CD4-positive, alpha-beta T cell treated with Interleukin-17A for 4 hours (primary cell): ENCODE measurements at regions not wholly inside any gene's neighbourhood (a gene's known extent, or its start where the extent isn't known, plus 50 kb on each side); places are given as distances from the start of the nearest gene placed in this dataset.
"Not testable (repeated sequence)": the region's sequence is repeated elsewhere in the genome, so short reads cannot be mapped to it uniquely, and the experiment has no call there.

Experiments
- DNase-seq: peaks from one replicate; pipeline ENCODE4 v3.0.0-alpha.2; 2020; ENCODE audit warnings: mixed read lengths

DNA sequence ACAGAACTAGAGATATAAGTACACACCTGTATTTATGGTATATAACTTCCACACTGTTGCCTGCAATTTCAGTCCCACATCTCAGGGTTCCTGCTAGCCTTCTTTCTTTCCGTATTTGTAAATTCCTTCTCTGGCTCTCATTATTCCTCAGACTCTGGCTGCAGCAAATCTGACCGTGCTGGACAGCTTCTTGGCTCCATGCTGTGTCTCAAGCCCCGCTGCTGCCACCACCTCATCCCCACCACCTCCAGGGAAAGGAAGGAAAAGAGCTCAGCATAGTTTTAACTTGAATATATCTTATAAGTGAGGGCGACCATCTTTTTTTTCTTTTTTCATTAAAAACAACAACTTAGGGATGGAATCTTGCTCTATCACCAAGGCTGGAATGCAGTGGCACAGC, 155.6 kb upstream of the CXCL13 start:
- no peak for DNase-seq

DNA sequence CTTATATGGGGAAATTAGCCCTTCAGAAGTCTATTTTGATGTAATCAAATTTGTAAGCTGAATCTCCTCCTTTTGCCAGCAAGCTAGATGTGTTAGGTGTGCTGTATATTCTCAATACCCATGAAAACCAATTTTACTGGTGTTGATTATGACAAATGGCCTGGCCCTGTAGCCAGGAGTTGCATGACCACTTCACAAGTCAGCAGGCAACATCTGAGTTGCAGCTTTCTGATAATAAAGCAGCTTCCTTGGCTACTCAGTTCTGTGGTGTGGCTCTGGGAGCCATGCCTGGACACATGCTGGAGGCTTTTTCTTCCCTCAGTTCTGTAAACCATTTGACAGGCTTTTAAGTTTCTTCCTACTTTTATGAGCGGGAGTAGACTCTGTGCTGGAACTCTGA, 154.1 kb upstream of the CXCL13 start:
- DNase-seq, result no peak

DNA sequence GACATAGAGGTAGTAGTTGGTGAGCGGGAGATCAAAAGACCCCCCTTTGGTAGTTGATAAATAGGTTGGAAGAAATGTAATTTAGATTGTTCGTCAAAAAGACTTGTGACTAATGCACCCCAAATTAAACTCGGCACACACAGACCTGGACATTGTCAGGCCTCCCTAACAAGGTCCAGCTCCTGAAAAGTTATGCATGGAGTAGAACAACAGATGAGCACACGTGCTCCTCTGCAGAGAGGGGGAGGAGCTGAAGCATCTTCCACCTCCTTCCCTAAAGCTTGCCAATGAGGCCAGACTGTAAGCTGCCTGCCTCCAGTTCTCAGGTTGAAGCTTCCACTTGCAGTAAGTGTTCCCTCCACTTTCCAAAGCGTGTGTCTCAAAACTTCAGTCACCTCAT, 153.5 kb upstream of the CXCL13 start:
- DNase-seq, result not testable (repeated sequence)

- DNase-seq, result no peak
These were observed 151.7 kb upstream of the CXCL13 start for GRCh38 chr4:77453911-77454310.

DNA sequence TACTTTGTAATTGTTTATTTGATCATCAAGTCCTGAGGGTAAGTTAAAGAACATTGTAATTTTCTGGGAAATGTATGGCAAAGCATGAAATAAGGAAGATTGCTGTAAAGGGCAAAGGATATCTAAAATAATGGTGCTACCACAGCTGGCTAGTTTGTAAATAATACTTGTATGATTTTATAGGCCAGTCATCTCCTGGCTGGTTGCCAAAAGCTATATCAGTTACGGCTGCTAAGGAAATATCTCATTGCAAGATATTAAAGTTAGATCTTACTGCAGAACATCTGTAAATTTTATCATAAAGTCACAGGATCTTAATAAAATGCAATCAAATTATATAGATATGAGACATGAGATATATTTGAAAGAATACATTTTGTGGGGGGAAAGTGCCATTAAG, 150.8 kb upstream of the CXCL13 start:
- DNase-seq, result no peak

GRCh38 chr4:77464100-77464499, 141.5 kb upstream of the CXCL13 start:
- not testable (repeated sequence) for DNase-seq

DNA sequence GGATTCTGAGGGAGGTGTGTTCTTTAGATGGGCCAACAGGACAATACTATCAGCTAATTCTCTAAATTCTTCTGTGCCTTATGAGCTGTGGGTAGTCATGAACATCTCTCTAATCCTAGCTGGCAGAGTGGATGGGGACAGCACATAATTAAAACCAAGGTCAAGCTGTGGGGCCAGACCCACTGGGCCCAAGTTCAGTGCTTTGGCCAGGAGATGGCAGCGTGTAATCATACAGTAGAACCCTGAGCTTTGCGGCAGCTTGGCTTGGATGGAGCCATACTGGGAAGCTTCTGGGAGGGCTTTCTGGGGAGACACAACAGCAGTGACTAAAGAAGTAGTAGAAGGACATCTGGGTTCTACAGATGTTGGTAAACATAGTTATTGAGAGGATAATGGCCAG, 140.3 kb upstream of the CXCL13 start:
- no peak for DNase-seq

GRCh38 chr4:77466430-77466829, 139.2 kb upstream of the CXCL13 start:
- no peak for DNase-seq

DNA sequence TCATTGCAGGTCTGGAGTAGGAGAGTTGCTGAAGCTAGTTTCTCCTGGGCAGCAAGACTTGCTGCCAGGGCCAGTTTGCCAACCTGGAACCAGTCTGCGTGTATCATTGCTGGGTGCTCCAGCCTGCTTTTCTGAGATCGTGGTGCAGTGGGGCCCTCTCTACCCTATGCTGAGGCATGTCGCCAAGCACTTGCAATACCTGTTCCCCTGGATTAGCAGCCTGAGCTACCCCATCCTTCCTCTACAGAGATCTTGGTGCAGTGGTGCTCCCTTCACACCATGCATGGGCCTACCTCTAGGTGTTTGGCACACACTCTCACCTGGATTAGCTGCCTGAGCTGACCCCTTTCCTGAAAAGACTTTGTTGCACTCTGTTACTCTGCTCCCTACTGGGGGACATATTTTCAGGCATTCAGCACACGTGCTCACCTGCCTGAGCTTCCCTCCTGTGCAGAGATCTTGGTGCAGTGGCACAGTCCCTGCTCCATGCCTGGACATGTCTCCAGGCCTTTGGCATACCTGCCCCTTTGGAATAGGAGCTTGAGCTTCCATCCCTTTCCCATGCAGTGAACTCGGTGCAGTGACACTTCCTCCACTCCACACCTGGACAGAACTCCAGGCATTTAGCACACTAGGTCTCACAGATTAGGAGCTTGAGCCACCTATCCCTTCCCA, 133.7 kb upstream of the CXCL13 start:
- no peak for DNase-seq

DNA sequence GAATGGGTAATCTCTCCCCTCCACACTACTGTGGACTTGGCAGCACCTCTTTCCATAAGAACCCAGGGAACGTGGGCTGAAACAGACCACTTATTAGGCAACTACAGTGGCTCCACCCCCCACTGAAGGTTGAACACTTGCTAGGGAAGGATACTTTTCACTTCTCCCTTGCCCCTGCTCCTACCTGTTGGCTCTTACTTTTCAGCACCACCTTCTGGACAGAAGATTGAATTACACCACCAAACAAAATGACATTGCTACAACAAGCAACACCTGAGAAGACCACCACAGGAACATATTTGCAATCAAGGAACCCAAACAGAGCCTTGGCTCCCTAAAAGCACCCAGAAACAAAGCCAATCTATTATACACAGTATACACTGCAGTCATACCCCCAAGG, 132.1 kb upstream of the CXCL13 start:
- no peak for DNase-seq

GRCh38 chr4:77481856-77482255, 123.8 kb upstream of the CXCL13 start:
- DNase-seq, result no peak

DNA sequence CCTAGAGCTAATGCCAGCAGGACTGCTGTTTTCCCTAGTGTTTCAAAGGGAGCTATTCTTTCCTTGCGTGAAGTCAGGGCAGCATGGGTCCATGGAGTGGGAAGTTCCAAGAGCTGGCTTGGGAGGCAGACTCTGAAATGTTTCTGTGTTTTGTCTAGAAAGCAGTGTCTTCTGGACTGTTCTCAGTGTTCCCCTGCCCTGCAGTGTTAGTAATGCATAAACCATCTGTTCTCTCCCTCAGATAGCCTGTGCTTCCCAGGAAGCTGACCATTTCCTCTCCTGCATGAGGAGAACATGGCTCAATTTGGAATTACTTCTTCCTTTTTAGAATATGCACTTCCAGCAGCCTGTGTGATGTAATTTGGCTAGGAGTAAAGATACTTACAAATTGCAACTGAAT, 116.7 kb upstream of the CXCL13 start:
- no peak for DNase-seq

- no peak for DNase-seq
These were observed 112.4 kb upstream of the CXCL13 start for GRCh38 chr4:77493120-77493752.

DNA sequence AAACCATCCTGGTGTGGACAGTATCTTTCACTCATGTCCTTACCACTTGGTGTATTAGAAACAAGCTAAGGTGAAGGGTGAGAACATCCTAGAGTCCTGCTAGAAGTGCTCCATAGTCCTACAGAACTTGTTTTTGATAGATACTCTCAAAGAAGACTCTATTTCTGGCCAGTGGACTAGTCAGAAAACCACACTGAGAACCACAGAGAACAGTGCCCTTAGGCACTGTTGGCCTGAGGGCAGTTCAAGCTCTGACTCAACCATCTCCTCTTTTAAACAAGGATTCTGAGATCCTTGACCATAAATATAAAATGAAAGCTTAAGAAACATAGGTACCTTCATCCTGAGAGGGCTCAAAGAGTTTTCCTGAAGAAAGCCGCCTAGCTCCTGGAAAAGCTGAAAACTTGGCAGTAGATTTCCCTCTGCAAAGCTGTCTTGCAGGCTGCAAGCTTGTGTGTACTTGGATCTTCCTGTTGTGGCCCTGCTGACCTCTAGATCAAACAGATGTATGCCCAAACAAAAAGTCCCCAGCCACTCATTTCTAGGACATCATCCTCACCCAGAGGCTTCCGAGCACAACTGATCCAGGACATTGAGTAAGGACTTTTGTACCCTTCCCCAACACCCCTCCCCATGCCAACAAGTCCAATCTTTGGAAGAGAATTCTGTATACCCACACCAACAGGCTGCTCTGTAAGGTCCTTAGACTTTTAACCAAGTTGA, 111.6 kb upstream of the CXCL13 start:
- DNase-seq, result no peak

DNA sequence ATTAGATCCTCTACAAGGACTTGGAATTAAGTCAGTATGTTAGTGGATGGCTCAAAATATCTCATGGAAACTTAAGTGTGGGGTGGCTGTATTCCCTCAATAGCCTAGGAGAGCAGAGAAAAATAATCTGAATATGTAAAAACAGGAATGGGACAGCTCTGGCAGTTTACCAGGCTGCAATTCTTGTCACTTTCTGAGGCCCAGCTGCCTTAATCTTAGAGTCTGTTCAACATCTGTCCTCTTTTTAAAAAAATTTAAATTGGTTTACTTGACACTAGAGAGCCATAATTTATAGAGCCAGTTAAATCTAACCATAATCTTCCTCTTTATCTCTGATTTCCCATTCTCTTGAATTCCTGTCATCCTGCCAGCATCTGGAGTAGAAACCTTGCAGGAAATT, 109.2 kb upstream of the CXCL13 start:
- DNase-seq, result no peak

GRCh38 chr4:77500801-77501200, 104.8 kb upstream of the CXCL13 start:
- DNase-seq, result no peak

DNA sequence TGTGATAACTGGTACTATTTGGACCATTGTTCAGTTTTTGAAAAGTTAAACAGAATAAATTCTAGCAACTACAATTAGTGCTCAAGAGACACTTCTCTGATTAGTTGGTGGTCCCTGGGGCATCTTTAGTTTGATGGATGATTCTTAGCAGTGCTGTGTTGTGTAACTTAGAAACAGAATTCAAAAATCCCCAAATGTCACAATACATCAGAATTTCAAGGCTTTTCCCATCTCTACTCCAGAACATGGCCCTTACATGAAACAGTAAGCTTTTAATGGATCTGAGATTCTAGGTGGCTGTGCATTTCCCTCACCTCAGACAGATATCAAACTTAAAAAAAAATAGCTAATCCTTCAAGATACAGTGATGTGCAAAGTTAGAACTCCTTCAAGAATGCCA, 104.4 kb upstream of the CXCL13 start:
- no peak for DNase-seq

DNA sequence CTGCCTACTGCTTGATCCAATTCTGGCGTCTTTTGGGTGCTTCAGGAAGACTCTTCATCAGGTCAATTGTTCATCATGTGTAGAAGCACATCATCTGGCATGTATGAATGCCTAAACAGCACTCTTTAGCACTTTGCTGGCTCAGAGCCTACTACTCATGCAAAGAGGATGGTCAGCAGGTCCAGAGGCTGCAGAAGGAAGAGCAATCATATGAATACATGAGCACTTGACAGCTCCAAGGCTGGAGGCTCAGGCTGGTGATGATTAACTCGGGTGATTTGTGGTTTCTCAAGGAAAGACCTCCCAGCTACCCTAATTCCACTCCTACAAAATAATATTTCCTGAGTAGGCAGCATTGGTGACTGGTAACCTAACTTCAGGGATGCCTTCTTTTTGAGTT, 103.8 kb upstream of the CXCL13 start:
- no peak for DNase-seq

DNA sequence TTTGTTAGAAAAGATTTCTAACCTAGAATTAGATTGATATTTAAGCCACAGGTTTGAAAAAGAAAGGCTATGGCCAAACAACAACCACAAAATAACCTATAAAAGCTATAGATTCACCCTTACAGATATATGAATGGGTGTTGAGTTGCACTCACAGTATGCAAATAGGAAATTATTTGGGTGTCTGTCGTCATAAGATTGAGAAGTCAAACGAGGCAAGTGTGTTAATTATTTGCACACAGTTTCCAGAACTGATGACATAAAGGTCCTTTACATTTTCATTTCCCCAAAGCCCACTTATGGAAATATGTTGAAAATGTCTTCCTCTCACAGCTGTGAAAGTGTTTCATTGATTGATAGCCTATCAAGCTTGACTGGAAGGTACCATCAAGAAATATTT, 101.2 kb upstream of the CXCL13 start:
- DNase-seq, result no peak

DNA sequence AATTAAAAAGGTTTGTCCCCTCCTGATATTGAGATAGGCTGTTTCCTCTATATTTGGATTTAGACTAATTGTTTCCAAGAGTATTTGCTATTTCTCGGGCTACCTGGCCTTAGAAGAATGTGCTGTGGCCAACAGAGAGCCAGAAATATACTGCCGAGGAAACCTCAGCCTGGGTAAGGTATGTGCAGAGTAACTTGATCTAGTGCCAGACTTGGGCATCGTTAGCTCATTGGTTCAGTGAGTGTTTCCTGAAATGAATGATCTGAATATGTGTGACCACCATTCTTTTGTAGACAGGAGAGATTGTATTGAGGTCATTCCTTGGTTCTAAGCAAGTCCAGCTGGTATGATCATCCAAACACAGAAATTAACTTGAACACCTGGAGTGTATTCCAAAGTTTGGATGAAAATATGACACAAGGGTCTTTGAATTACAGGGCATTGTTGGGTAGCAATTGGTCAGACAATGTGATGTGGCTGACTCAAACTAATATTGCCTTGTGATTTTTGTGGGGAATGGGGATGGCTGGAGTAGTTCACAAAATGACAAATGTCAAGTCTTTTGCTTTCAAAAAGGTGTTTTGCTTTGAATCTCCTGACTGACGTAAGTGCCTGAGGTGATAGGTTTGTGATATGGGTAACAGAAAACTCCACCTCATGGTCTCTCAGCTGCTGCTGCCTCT, 100.2 kb upstream of the CXCL13 start:
- no peak for DNase-seq

GRCh38 chr4:77505958-77506319, 99.7 kb upstream of the CXCL13 start:
- no peak for DNase-seq

DNA sequence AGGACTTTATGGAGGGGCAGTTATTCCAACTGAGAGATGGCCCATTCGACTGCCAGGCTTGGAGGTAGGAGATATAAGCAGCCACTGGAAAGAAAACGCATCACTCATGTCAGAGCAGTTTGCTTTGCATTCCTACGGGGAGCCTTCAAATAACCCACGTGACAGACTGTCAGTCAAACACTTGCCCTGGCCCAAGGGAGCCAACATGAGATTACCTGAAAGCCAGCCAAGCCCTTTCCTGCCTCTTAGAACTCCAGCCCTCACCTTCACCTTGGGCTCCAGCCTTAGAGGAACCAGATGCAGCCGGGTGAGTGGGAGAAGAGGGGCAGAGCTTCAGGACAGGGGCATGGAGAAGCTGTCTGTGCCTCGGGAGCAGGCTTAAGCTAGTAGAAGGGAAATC, 95.3 kb upstream of the CXCL13 start:
- DNase-seq, result no peak

- no peak for DNase-seq
These were observed 80.1 kb upstream of the CXCL13 start for GRCh38 chr4:77525538-77525937.

DNA sequence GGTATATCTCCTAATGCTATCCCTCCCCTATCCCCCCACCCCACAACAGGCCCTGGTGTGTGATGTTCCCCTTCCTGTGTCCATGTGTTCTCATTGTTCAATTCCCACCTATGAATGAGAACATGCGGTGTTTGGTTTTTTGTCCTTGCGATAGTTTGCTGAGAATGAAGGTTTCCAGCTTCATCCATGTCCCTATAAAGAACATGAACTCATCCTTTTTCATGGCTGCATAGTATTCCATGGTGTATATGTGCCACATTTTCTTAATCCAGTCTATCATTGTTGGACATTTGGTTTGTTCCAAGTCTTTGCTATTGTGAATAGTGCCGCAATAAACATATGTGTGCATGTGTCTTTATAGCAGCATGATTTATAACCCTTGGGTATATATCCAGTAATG, 77.7 kb upstream of the CXCL13 start:
- not testable (repeated sequence) for DNase-seq
